ENCODE measurements at regions not wholly inside any gene's neighbourhood (a gene's known extent, or its start where the extent isn't known, plus 50 kb on each side); places are given as distances from the start of the nearest gene placed in this dataset.
A peak's percentile ranks its signal among the peaks of the same experiment; 100 is the strongest.

DNA sequence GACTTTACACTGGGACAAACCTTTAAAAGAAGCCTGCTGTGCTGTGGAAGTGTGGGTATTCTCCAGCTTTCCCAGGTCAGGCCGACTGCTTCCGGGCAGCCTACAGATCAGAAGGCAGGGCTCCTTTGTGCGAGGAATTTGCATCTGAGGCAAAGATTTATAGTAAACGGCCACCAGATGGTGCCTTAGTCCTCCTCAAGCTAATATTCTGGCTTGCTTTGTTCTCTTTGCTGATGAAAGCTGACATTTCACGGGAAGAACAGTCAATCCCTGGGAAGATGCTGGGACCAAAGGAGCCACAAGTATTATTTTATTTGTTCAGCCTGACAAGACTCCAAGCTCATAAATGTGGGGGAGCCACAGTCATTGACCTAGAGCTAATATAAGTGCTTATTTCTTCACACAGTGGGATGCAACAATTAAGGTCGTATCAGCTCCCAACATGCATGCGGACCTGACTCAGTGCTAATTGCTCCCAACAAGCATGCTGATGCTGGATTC lies 120.7 kb upstream of the TRIM2 start:
- Histone ChIP-seq H3K9ac (ENCODE audit: extremely low read depth, insufficient read length, low read length) (no peak overlapping the region), H2AFZ (ENCODE audit: low read length) (no peak overlapping the region)
- H3K9me3 Mint-ChIP-seq: no peaks in the 10 kb centered on the region

More for the DNA sequence above, 120.7 kb upstream of the TRIM2 start:
- WGBS (ENCODE audit: extremely low coverage, insufficient read length, low lambda C conversion rate): no CpG with 5 or more reads among the region's 7 CpGs
- no peak overlapping the region for H2BK12ac ChIP-seq (ENCODE audit: insufficient read length, low read depth, low read length)
- H3K23me2 ChIP-seq (ENCODE audit: insufficient read length, low read depth, low read length, poor library complexity, severe bottlenecking): no peaks in the 10 kb centered on the region
- H3K36me3 Mint-ChIP-seq (ENCODE audit: insufficient read depth in 1 of 3, low read depth in 3 of 3): peaks cover 0 to 1% (median 0%) of the 10 kb centered on the region in 3 experiments; a peak in 2 of 7 replicates
- H2BK120ac ChIP-seq (ENCODE audit: low read depth, low read length, poor library complexity, severe bottlenecking): no peak overlapping the region
- H3K79me1 ChIP-seq (ENCODE audit: insufficient read depth, low read depth, low read length, poor library complexity, severe bottlenecking): no peaks in the 10 kb centered on the region
- no peak overlapping the region for H3K4me2 ChIP-seq (ENCODE audit: insufficient read depth, insufficient read length, low read length)
- H2BK5ac ChIP-seq (ENCODE audit: insufficient read length, low read length): no peak overlapping the region
- H3K4me3 Mint-ChIP-seq: no peak overlapping the region
- H2BK20ac ChIP-seq (ENCODE audit: low read depth, low read length, poor library complexity, severe bottlenecking): no peak overlapping the region
- no peak overlapping the region for H3K18ac ChIP-seq (ENCODE audit: insufficient read length, low read depth, low read length)
- no peak overlapping the region for H4K5ac ChIP-seq (ENCODE audit: insufficient read length, low read depth, low read length)
- H3K27me3 ChIP-seq (ENCODE audit: insufficient read depth, low read length): 0 out of 2 replicates have a peak, but pooled peaks cover 2% of the 10 kb centered on the region
- H3K79me2 ChIP-seq (ENCODE audit: insufficient read depth, low read length): no peaks in the 10 kb centered on the region
- no peak overlapping the region for H2AK5ac ChIP-seq (ENCODE audit: insufficient read length, low read length)
- H4K8ac ChIP-seq (replicated peaks; ENCODE audit: insufficient read length, low read depth, low read length): no peak overlapping the region
- H3K4me1 Mint-ChIP-seq: peaks cover 45 to 48% of the 10 kb centered on the region in 2 experiments
- TF ChIP-seq, protein P1, sequence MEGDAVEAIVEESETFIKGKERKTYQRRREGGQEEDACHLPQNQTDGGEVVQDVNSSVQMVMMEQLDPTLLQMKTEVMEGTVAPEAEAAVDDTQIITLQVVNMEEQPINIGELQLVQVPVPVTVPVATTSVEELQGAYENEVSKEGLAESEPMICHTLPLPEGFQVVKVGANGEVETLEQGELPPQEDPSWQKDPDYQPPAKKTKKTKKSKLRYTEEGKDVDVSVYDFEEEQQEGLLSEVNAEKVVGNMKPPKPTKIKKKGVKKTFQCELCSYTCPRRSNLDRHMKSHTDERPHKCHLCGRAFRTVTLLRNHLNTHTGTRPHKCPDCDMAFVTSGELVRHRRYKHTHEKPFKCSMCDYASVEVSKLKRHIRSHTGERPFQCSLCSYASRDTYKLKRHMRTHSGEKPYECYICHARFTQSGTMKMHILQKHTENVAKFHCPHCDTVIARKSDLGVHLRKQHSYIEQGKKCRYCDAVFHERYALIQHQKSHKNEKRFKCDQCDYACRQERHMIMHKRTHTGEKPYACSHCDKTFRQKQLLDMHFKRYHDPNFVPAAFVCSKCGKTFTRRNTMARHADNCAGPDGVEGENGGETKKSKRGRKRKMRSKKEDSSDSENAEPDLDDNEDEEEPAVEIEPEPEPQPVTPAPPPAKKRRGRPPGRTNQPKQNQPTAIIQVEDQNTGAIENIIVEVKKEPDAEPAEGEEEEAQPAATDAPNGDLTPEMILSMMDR (conservative IDR thresholded peaks at IDR 0.05): peak; percentile 78
- peak; percentile 86 for DNase-seq
- H3K4ac ChIP-seq (ENCODE audit: low read depth, low read length): no peak overlapping the region
- no peak overlapping the region for H3K56ac ChIP-seq (ENCODE audit: insufficient read length, low read depth, low read length)
- H3K27ac ChIP-seq (ENCODE audit: insufficient read length, low read depth, low read length): no peak overlapping the region
- H3K27me3 Mint-ChIP-seq (ENCODE audit: low read depth): peaks cover 11% of the 10 kb centered on the region
- peaks cover 4% of the 10 kb centered on the region; the same call in 1 of the 2 replicates for H3K4me1 ChIP-seq (ENCODE audit: insufficient read depth, low read length)
- no peak overlapping the region for H2BK15ac ChIP-seq (ENCODE audit: low read depth, low read length)
- H3K27ac Mint-ChIP-seq: peak overlapping the region in 2 of 3 experiments; percentile 71 to 98; a peak in 5 of 7 replicates
- H4K91ac ChIP-seq (ENCODE audit: insufficient read length, low read depth, low read length): no peak overlapping the region
- no peak overlapping the region for H3K23ac ChIP-seq (ENCODE audit: insufficient read length, low read depth, low read length)
- no peak overlapping the region; the same call in 1 of the 2 replicates for H3K14ac ChIP-seq (ENCODE audit: insufficient read depth, low read length)
- no peaks in the 10 kb centered on the region for H4K20me1 ChIP-seq (ENCODE audit: control insufficient read depth, insufficient read depth, insufficient read length)
- no peak overlapping the region for H3T11ph ChIP-seq (ENCODE audit: low read length)
- no peaks in the 10 kb centered on the region for H3K9me3 ChIP-seq (ENCODE audit: control insufficient read depth, low read depth, low read length)

Data from H9 (cell line).